ENCODE measurements at regions not wholly inside any gene's neighbourhood (a gene's known extent, or its start where the extent isn't known, plus 50 kb on each side); places are given as distances from the start of the nearest gene placed in this dataset.
"Not testable (repeated sequence)": the region's sequence is repeated elsewhere in the genome, so short reads cannot be mapped to it uniquely, and the experiment has no call there.

DNA sequence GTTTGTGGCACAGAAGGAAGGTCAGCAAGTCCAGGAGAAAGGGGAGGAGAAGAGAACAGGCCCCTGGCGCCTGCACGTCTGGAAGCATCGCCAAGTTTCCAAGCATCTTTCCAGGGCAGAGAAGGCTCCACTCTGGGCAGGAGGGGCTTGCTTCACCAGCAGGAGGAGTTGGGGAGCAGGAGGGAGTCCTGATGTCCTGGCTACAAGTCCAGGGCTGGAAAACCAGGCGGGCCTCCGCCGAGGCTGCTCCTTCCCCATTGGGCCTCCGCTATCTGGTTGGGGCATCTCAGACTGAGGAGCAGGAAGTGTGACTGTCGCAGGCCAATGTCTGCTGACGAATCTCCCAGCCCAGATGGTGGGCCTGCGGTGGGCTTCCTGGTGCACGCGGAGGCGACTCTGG is 421.9 kb downstream of the PREX1 start:
- no peak for DNase-seq (ENCODE audit: low read depth in 2 of 2)

GRCh38 chr20:48404598-48404997 is 423.2 kb downstream of the PREX1 start:
- DNase-seq (ENCODE audit: low read depth in 2 of 2): no peak

DNA sequence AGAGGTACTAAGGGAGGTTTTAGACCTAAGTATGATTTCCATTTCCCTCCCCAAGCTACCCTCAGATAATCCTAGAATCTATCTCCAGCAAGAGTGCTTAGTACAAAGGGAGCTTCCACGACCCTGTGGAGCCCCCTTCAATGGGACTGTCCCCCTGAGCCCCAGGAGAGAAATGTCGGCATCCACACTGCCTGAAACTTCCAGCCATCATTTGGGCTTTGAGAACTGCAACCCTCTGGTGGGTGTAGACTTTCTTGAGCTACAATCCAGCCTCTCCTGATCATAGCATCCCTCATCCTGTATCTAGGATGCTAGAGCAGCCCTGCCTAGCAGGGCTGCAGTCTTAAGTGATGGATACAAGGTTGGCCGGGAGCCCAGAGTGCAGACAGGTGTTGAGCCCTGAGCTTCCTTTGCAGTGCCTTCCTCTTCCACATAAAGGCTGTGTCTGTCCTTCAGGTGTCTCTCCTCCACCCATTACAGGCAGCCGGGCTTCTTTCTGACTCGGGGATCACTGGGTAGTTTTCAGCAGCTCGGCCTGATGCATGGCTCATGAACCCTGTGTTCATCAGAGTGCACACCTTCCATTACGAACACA is 424.5 kb downstream of the PREX1 start:
- DNase-seq (ENCODE audit: low read depth in 2 of 2): no peak

- DNase-seq (ENCODE audit: low read depth in 2 of 2): no peak
Measured at GRCh38 chr20:48401359-48401758, 426.4 kb downstream of the PREX1 start.

- no peak for DNase-seq (ENCODE audit: low read depth in 2 of 2)
Measured at GRCh38 chr20:48400009-48400408, 427.8 kb downstream of the PREX1 start.

- DNase-seq (ENCODE audit: low read depth in 2 of 2): no peak
Measured at GRCh38 chr20:48398506-48399449, 429.0 kb downstream of the PREX1 start.

- DNase-seq (ENCODE audit: low read depth in 2 of 2): not testable (repeated sequence)
Measured at GRCh38 chr20:48396981-48397861, 430.6 kb downstream of the PREX1 start.

- DNase-seq (ENCODE audit: low read depth in 2 of 2): no peak
Measured at GRCh38 chr20:48395816-48396546, 431.8 kb downstream of the PREX1 start.

DNA sequence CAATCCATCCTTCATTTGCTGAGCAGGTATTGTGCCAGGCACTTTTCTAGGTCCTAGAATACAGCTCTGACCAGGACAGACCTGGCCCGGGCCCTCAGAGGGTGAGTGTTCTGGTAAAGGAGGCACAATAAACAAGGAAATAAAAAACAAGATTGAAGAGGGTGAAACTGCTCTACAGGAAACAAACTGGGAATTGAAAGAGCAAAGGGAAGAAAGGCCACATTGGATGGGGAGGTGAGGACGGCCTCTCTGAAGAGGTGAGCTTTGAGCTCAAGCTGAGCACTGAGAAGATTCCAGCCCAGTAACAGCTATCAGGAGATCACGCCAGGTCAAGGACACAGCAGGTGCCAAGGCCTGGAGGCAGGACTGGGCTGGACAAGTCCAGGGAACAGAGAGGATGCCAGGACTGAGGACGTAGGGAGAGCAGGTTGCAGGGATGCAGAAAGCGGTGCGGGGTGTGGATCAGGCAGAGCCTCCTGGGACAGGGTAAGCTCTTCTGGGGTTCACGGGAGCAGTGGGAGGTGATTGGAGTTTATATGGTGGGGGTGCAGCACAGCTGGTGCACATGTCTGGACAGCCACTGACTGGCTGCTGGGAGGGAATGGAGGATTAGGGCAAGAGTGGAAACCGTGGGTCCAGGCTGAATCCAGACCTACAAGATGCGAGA is 433.3 kb downstream of the PREX1 start:
- DNase-seq (ENCODE audit: low read depth in 2 of 2): no peak

- no peak for DNase-seq (ENCODE audit: low read depth in 2 of 2)
Measured at GRCh38 chr20:48393737-48394314, 434.0 kb downstream of the PREX1 start.

- DNase-seq (ENCODE audit: low read depth in 2 of 2): no peak
Measured at GRCh38 chr20:48393311-48393685, 434.5 kb downstream of the PREX1 start.

DNA sequence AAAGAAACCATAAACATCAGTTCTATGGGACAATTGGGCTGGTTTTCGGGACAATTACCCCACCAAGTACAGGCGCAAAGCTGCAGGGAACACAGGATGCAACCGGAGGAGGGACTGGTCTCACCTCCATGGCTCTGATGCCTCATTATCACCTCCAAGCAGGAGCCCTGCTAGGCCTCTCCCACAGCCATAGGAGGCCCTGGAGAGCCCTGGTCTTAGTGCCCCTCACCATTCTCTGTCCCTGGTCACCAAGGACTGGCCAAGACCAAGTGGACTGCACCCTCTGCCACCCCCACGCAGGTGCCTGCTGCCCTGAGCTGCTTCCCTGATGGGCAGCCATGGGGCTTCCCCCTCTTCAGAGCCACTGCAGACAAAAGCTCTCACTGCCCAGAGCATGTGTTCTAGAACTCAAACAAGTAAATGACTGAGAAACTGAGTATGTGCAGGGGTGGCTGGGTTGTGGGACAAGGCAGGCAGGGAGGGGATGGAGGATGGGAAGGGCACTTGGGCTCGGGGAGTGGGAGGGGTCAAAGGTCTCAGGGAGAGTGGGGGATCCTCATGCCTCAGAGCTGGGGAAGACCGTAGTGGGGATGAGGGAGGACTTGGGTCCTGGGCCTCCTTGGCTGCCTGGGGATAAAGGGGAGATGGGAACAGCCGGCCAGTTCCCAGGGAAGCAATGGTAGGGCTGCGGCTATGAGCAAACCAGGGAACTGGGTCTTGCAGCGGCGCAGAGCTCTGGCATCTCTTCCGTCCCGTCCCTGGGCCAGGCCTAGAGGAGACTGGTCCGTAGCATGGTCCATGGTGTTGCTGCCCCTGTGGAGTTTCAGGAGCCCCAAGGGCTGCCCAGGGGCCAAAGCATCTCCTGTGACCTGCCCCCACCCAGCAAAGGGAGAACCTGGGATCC is 435.1 kb downstream of the PREX1 start:
- DNase-seq (ENCODE audit: low read depth in 2 of 2): no peak

GRCh38 chr20:48390981-48391380 is 436.8 kb downstream of the PREX1 start:
- no peak for DNase-seq (ENCODE audit: low read depth in 2 of 2)

- DNase-seq (ENCODE audit: low read depth in 2 of 2): no peak
Measured at GRCh38 chr20:48387675-48388074, 440.1 kb downstream of the PREX1 start.

DNA sequence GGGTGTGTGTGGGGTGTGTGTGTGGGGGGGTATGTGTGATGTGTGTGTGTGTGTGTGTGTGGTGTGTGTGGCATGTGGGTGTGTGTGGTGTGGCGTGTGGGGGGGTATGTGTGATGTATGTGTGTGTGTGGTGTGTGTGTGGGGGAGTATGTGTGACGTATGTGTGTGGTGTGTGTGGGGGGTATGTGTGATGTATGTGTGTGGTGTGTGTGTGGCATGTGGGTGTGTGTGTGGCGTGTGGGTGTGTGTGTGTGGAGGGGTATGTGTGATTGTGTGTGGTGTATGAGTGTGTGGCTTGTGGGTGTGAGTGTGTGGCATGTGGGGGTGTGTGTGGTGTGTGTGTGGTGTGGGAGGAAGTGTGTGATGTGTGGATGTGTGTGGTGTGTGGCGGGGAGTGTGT is 442.3 kb downstream of the PREX1 start:
- no peak for DNase-seq (ENCODE audit: low read depth in 2 of 2)

- DNase-seq (ENCODE audit: low read depth in 2 of 2): no peak
Measured at GRCh38 chr20:48385114-48385513, 442.7 kb downstream of the PREX1 start.

DNA sequence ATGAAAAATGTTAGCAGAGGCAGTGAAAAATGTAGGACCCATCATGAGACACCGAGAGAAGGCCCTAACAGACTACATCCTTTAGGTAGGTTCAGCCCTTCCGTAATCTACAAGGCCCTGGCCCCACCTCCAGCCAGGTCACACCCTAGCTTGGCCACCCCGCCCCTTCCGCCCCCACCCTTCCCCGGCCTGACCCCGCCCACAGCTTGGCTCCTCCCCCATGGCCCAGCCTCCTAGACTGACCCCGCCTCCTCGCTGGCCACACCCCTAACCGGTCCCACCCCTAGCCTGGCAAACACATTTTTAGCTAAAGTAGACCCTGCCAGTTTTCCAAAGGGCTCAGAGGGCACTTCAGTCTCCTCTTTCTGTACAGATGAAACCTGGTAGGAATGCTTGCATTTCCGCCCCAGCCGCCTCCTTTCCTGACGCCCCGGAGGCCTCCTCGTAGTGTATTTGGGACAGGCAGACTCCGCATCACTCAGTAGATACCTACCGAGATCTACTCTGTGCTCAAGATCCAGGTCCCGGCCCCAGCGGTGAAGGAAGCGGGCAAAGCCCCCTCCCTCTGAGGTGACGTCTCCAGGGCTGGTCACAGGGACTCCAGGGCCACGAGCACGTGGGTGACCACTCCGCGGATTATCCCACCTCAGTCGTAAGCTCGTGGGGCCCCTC is 443.5 kb downstream of the PREX1 start:
- no peak for DNase-seq (ENCODE audit: low read depth in 2 of 2)

GRCh38 chr20:48383252-48383651 is 444.5 kb downstream of the PREX1 start:
- no peak for DNase-seq (ENCODE audit: low read depth in 2 of 2)

- DNase-seq (ENCODE audit: low read depth in 2 of 2): no peak
Measured at GRCh38 chr20:48382304-48382703, 445.5 kb downstream of the PREX1 start.
